Hematopoietic multipotent progenitor cell treated with erythropoietin and hydrocortisone succinate and interleukin-3 and kit ligand, for 4 days (in vitro differentiated cells): ENCODE measurements at regions not wholly inside any gene's neighbourhood (a gene's known extent, or its start where the extent isn't known, plus 50 kb on each side); places are given as distances from the start of the nearest gene placed in this dataset.
"Not testable (repeated sequence)": the region's sequence is repeated elsewhere in the genome, so short reads cannot be mapped to it uniquely, and the experiment has no call there.

ENCODE experiments used
- DNase-seq: peaks from one replicate; pipeline ENCODE4 v3.0.0-alpha.2; 2015

DNA sequence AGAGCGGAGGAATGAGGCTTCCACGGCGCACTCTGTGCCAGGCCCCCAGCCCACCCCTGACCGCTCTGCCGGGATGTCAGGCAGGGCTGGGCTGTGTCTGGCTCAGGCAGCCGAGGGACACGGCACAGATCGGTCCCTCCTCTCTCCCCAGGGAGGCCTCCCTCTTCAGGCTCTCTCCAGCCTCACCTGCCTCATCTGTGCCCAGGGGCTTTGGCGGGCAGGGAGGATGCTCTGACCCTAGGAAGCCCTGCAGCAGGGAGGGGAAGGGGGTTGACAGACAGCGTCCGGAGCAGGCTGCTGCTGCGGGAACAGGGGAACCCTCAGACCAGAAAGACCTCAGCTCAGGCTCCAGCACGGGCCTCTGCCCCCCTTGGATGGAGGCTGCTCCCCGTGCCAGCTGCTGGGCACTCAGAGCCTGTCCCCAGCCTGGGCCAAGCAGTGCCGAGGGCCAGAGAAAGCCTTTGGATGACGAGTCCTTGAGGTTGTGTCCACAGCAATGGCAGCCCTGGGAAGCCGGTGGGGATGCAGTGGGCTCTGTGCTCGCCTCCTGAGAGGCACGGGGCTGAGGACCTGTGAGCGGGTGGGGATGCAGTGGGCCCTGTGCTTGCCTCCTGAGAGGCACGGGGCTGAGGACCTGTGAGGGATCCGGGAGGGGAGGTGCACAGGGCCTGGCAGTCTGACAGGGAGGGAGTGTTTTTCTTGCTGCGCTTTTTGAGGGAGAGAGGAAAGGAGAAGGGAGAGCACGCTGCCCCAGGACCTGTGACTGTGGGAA is 66.9 kb downstream of the FOXL3 start:
- no peak for DNase-seq

DNA sequence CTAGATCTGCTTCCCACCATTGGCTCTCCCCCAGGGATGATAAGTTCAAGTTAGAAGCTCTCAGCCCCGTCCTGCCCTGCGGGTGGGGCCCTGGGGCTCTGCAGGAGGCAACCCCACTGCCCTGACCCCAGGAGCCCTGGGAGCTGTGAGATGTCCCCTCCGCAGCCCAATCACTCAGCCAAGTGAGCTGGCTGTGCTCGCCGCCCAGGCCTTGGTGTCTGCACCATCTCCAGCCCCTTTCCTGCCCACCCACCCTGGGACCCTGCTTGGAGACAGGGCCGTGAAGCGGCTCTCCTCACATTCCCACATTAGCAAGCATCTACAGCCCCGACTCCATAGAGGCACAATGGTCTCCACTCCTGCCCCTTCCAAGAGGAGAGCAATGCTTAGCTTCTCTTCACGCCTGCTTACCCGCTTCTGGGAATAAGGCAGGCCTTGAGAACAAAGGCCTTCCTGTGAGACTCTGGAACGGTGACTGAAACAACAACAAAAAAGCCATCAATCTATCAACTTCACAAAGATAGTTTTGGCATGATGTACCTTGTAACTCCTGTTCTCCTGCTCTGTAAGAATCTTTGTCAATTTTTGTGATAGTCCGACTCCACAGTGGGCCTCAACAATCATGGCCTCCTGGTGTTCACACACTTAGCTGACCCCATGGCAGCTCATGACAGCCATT is 67.7 kb downstream of the FOXL3 start:
- DNase-seq = no peak

DNA sequence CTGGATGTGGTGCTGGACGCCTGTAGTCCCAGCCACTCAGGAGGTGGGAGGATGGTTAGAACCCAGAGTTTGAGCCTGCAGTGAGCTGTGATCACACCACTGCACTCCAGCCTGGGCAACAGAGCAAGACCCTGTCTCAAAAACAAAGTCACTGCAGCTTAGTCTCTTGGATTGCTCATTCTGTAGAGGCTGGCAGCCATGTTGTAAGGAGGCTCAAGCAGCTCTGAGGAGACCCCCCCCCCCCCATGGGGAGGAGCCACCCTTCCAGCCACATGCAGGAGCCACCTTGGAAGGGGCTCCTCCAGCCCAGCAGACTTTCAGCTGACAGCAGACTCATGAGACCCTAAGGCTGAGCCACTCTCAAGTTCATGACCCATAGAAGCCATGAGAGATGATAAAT is 68.4 kb downstream of the FOXL3 start:
- no peak for DNase-seq

DNA sequence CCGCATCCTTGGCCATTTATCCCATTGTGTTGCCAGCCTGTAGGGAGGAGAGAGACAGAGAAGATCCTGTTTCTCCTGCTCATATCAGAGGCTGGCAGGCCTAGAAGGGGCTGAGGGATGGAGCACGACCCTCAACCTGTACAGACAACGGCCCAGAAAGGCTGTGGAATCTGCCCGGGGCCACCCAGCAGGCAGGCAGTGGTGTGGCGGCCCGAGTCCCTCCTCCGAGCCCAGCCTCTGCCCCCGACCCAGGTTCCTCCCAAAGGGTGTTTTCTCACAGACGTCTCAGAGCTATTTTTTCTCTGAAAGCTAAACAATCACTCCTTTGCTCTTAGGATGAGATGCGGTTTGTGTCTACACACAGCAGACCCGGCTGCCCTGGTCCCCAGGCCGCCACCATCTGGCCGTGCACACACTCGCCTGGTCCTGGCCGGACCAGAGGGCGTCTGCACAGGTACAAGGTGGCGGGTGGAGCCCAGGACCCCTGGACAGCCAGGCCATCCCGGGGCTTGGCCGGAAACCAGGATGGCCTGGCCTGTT is 69.3 kb downstream of the FOXL3 start:
- DNase-seq = no peak

DNA sequence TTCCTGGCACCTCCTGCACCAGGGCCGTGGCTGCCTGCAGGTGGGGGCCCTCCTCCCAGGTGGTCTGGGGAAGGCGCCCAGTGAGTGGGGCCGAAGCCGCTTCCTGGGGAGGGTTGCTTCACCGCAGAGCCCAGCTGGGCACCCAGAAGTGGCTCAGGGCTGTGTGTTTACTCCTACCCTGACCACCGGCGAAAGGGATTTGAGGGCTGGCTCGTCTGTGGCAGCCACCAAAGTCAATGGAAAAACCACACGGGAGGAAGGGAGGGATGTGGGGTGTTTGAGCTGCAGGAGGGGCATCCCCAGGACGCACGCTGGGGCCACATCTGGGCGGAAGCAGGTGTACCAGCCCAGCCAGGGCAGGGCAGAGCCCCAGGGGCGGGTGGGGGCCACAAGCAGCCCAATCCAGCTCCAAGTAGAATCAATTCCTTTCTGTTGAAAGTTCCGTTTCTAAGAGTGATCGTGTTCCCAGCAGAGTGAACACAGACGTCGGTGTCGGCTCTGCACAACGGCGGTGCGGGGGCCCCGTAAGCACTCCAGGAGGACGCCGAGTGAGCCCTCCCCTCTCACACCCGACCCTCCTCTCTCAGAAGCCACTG is 69.9 kb downstream of the FOXL3 start:
- peak; percentile 53 for DNase-seq

DNA sequence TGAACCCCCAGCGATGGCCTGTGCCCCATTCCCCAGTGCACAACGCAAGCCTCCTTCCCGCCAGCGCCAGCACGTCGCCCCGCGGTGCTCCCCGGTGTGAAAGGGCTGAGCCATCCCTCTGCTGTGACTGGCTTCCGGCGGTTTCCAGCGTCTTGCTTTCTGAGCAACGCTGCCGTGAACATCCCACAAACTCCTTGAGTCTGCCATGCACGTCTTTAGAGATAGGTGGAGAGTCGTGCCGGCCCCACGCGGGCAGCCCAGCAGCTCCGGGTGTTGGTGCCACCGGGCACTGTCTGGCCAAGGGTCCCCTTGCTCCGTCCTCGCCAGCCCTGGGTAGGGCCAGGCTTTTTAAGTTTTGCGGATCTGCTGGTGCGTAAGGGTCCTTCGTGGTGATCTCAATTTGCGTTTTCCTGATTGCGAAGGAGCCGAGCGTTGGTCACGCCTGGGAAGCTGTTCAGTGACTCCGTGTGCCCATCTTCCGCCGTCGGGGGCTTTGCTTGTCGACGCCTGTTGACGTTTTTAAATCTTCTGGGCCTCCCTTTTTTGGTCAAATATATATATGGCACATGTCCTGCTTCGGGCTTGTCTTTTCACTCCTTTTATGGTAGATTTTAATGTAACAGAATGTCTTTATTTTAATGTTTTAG is 70.6 kb downstream of the FOXL3 start:
- DNase-seq = no peak

DNA sequence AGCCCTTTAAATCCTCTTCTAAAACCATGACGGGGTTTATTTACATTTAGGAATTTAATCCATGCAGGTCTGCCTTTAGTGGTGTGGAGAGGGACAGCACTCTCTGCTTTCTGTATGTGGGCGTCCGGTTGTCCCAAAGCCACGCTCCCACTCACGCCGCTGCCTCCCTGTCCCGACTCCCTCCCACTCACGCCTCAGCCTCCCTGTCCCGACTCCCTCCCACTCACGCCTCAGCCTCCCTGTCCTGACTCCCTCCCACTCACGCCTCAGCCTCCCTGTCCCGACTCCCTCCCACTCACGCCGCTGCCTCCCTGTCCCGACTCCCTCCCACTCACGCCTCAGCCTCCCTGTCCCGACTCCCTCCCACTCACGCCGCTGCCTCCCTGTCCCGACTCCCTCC is 71.2 kb downstream of the FOXL3 start:
- DNase-seq = not testable (repeated sequence)

DNA sequence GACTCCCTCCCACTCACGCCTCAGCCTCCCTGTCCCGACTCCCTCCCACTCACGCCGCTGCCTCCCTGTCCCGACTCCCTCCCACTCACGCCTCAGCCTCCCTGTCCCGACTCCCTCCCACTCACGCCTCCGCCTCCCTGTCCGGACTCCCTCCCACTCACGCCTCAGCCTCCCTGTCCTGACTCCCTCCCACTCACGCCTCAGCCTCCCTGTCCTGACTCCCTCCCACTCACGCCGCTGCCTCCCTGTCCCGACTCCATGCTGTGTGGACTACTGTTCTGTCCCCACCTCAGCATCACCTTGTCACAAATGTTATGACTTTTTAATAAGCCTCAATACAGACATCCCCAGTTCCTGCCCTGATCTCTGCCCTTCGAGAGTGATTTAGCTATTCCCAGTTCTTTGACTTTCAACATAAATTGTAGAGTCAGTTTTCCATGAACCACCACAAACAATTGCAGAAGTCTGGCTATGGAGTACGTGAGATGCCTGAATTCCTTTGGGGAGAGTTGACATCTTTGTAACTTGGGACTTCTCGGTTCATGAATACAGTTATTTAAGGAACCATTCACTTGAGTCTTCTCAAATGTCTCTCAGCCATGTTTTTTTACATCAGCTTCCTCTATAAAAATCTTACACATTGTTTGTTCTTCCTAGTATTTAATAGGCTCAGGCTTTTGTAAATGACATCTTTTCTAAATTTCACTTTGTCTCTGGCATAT is 71.9 kb downstream of the FOXL3 start:
- no peak for DNase-seq

DNA sequence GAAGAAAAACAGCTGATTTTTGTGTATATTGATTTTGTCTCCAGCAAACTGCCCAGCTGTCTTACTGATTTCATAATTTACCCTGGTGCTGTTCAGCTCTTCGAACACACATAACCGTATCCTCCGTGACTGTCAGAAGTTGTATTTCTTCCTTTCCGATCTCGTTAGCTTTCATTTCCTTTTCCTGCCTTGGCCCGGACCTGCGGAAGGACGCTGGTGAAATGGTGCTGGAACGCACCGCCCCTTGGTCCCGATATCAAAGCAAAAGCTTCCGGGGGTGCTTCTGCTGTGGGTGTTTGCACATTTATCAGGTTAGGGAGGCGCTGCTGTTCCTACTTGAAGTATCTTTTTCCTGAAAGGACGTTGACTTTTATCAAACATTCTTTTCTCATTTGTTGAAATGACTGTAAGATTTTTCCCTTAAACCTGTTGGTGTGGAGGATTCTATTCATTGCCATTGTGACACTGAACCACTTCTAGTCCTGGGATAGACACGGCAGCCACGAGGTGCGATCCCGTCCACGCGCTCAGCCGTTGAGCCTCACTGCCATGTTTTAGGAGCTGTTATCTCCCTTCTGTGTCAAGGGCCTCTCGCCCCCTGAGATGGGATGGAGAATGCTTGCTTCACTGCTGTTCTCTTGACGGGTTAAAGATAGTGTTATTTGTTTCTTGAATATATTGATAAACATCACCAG is 72.6 kb downstream of the FOXL3 start:
- peak; percentile 78 for DNase-seq

DNA sequence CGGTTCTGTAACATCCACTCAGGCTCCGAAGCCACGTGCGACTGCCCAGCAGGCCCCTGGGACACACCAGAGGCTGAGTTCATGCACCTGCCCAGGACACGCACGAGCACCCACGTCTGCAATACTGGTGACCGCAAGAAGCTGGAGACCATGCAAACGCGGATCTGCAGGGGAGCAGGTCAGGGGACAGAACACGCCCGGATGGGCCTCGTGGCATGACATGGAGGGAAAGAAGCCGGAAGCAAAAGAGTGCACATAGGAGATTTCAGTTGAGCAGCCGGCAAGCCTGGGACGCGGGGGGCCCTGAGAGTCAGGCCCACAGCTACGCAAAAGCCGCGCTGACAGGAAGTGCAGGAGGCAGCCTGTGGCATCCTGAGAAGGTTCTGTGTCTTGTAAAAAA is 73.7 kb downstream of the FOXL3 start:
- no peak for DNase-seq

DNA sequence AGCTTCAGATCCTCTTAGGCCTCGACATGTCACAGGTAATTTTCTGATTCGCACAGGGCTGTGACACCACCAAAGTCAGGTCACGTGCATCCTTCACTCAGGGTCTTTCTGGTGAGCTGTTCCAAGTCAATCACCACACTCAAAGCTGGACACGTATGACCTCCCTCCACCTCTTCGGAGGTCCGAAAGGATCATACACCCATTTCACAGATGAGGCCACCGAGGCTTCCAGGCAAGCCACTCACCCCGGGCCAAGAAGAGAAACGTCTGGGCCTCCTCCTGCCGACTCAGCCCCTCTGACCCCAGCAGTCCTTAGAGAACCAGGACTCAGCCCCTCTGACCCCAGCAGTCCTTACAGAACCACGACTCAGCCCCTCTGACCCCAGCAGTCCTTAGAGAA is 74.6 kb downstream of the FOXL3 start:
- DNase-seq = no peak

DNA sequence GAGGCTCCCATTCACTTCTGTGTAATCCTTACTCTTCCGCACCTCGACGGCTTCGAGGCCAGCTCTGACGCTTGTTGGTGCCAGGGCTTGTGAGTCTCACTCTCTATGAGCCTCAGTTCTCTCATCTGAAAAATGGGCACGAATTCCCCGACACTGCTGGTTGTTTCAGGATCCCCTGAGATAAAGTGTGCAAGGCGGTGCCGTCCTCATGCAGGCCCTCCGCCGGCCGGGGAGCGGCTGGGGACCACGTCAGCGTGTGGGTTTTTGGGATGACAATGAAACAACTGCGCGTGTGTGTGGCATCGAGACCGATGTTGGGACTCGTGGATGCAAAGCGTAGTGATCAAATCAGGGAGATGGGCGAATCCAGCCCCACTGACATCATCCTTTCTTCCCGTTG is 75.6 kb downstream of the FOXL3 start:
- no peak for DNase-seq

DNA sequence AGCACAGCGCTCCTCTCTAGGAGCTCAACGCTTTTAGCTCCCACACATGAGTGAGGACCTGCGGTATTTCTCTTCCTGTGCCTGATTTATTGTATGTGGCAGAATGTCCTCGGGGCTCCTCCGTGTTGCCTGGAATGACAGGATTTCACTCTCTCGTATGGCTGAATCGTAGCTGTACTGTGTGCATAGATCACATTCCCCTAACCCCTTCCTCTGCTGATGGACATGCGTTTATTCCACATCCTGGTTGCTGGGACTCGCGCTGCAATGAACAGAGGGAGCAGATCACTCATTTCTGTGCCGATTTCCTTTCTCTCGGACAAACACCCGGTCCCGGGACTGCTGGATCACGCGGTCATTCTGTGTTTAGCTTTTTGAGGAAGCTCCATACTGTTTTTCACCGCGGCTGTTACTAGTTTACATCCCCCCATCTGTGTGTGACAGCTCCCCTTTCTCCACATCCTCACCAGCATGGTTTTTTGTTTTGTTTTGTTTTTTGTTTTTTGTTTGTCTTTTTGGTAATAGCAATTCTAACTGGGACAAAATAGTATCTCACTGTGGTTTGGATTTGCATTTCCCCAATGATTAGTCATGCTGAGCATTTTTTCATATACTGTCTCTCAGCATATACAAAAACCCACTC is 76.3 kb downstream of the FOXL3 start:
- peak; percentile 38 for DNase-seq

DNA sequence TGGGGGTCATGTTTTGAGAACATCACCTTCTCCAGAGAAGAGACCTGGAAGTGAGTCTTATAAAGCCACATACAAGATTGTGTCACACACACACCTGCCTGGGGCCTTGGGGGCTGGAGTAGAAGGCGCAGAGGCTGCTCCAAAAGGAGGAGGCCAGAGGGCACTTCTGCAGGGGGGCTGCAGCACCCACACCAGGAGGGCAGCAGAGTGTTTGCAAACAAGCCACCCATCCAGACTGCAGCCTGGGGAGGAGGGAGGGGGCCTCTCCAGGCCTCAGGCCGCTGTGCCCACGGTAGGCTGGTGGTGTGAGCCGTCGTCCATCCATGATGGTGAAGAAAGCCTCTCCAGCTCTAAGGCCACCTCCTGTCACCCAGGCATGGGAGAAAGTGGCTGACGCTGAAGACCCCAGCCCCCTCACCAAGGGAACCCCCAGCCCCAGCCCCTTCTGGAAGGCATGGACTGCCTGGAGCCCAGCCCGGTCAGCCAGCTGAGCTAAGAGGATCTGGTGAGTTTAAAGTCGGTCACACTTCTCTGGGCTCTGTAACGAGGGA is 77.5 kb downstream of the FOXL3 start:
- no peak for DNase-seq

DNA sequence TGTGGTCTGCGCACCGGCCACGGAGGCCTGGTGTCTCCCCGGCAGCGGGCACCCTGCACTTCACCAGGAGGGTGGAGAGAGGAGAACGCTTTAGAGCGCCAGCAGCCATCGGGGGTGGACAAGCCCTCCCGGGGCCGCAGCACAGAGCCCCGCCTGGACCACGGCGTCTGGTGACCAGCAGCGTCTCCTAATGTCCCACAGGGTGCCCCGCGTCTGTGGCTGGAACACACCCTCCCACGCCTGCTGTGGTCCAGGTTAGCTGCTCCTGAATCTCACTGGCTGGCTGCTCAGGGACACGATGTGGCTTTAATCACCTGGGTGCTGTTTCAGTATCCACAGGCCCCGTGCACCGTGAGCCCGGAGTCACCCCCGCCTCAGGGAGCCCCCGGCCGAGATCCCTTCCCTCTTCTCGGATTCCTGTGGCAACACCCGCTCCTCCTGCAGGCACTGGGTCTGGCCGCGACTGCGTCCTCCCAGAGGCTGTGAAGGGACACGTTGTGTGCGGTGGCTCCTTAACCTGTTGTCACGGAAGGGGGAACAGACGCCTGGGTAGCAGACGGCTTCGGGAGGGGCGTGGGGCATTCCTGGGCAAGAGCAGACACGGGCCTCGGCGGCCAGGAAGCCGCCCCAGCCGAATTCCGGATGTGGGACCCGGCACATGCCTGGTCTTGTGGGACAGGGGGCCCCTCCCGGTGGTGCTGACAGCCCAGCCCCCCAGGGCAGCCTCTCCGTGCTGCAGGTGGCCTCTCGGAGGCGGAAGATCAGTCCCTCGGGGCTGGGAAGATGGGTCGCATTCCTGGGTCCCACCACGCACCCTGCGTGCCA is 78.9 kb downstream of the FOXL3 start:
- no peak for DNase-seq

DNA sequence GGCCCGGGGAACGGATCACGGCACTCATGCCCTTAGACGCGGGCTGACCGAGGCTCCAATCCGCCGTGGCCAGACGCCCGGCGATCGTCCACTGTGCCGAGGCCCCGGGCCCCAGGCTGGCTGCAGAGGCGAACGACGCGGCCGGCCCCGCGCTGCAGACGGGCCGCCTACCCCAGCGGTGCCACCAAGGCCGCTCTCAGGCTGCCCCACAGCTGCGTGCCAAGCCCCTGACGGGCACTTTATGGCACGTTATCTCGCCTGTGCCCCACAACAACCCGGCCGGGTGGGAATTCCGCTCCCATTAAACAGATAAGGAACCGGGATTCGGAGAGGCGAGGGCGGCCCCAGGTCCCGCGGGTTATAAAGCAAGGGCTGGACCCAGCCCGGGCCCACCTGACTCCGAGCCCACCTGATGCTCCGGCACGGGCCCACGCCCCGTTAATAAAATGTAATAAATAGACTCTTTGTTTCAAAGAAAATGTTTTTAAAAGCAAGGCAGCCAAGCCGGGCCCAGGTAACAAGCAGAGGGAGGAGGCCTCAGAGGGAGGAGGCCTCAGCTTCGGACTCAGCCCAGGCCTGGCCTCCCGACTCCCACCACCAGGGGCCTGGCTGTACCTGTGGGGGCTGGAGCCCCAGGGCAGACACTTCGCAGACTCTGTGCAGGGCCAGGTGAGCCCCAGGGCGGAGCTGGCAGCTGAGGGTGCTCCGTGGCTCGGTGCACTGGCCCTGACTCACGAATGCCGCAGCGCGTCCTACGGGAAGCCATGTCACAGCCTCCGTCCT is 79.7 kb downstream of the FOXL3 start:
- DNase-seq = no peak

DNA sequence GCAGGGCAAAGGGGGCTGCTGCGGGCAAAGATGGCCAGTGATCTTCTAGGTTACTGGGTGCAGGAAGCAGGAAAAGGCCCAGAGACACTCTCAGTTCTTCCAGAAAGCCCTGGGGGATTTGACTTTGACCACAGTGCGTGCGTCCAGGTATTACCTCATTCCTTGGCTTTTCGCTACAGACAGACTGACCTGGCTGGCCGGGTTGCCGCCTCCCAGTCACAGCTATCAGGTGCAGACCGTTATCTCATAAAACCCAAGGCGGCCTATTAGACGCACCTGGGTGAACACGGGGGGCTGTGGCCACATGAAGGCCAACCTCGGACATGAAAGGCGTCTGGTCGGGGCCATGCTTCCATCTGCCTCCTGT is 80.3 kb downstream of the FOXL3 start:
- DNase-seq = no peak

DNA sequence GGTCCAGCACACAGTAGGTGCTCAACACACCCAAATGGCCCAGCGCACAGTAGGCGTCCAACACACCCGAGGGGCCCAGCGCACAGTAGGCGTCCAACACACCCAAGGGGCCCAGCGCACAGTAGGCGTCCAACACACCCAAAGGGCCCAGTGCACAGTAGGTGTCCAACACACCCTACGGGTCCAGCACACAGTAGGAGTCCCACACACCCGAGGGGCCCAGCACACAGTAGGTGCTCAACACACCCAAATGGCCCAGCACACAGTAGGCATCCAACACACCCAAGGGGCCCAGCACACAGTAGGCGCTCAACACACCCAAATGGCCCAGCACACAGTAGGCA is 80.8 kb downstream of the FOXL3 start:
- no peak for DNase-seq

DNA sequence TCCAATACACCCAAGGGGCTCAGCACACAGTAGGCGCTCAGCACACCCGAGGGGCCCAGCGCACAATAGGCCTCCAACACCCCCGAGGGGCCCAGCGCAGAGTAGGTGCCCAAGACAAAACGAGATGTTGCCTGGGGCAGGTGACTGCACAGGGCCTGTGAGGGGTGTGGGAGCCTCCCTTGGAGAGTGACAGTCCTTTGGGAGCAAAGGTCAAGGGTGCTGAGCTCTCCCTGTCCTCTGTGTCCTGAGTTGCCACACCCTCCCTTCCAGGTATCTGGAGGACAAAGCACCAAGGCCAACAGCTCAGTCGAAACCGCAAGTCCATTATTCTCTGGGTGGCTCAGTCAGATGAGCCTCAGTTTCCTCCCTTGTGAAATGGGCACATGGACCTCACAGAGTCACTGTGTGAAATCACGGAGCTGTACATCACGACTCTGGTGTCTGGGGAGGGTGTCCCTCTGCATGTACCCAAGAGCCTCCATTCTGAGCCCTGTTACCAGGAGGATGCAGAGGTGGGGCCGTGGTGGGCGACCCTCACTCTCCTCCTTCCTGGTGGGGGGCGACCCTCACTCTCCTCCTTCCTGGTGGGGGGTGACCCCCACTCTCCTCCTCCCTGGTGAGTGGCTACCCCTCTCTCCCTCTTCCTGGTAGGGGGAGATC is 81.3 kb downstream of the FOXL3 start:
- DNase-seq = peak; percentile 35
